PC-9 (cell line): ENCODE measurements at regions not wholly inside any gene's neighbourhood (a gene's known extent, or its start where the extent isn't known, plus 50 kb on each side); places are given as distances from the start of the nearest gene placed in this dataset.

Experiments
- BruUV-seq: library from RNA; stranded (reverse); fragments of 400-500 nt; replicated peaks from 2 replicates; lab custom pipeline; 2021; lab: Mats Ljungman, UMichigan
- CTCF ChIA-PET: fragments of 300-600 bp; sonication (Branson Sonifier 250); formaldehyde crosslinking; loops from one replicate; lab custom pipeline; 2022; ENCODE audit warnings: antibody characterized with exemption; lab: Charles Lee
- POLR2A ChIA-PET: fragments of 300-600 bp; sonication (Branson Sonifier 250); formaldehyde crosslinking; loops from one replicate; lab custom pipeline; 2022; ENCODE audit warnings: antibody characterized with exemption; ENCODE audit not compliant: unreplicated experiment; lab: Charles Lee
- DNase-seq, 2 experiments: peaks; one replicate each; pipeline versions ENCODE4 v3.0.0 to v3.0.0-alpha.2; 2015 to 2022; ENCODE audit warnings: mixed read lengths in 1 of 2
- H2AFZ ChIP-seq: fragments of 200-600 bp; sonication (generic); 2 replicates; pipeline ENCODE4 v1.8.1; 2017; ENCODE audit warnings: antibody characterized with exemption
- H3F3A ChIP-seq: fragments of 200-600 bp; sonication (generic); 2 replicates; pipeline ENCODE4 v1.8.1; 2017; ENCODE audit warnings: antibody characterized with exemption, mild to moderate bottlenecking, low read depth; ENCODE audit not compliant: insufficient read depth
- H3K27ac ChIP-seq: fragments of 200-600 bp; sonication (generic); 2 replicates; pipeline ENCODE4 v1.6.1; 2016; ENCODE audit warnings: mixed run types
- H3K27me3 ChIP-seq: fragments of 200-600 bp; sonication (generic); 2 replicates; pipeline ENCODE4 v1.6.1; 2016; ENCODE audit warnings: low read depth, mixed run types; ENCODE audit not compliant: insufficient read depth
- H3K36me3 ChIP-seq: fragments of 200-600 bp; sonication (generic); 2 replicates; pipeline ENCODE4 v1.6.1; 2016; ENCODE audit warnings: low read depth, mixed run types
- H3K4me1 ChIP-seq: fragments of 200-600 bp; sonication (generic); replicated peaks from 2 replicates; pipeline ENCODE4 v1.6.1; 2016; ENCODE audit warnings: mixed run types; ENCODE audit not compliant: insufficient read depth
- H3K4me2 ChIP-seq: fragments of 200-600 bp; sonication (generic); 2 replicates; pipeline ENCODE4 v1.6.1; 2017; ENCODE audit warnings: mixed run types
- H3K4me3 ChIP-seq: fragments of 200-600 bp; sonication (generic); 2 replicates; pipeline ENCODE4 v1.6.1; 2016; ENCODE audit warnings: mixed run types
- H3K79me2 ChIP-seq: fragments of 200-600 bp; sonication (generic); 2 replicates; pipeline ENCODE4 v1.6.1; 2017; ENCODE audit warnings: low read depth, mixed run types
- H3K9me2 ChIP-seq: fragments of 200-600 bp; sonication (generic); 2 replicates; pipeline ENCODE4 v1.8.1; 2017; ENCODE audit warnings: mild to moderate bottlenecking; ENCODE audit not compliant: insufficient read depth
- H3K9me3 ChIP-seq: fragments of 200-600 bp; sonication (generic); 2 replicates; pipeline ENCODE4 v1.8.1; 2016; ENCODE audit warnings: low read depth; ENCODE audit not compliant: insufficient read depth
- H4K20me1 ChIP-seq: fragments of 200-600 bp; sonication (generic); 2 replicates; pipeline ENCODE4 v1.8.1; 2017; ENCODE audit not compliant: insufficient read depth
- CTCF ChIP-seq: fragments of 200-600 bp; sonication (generic); conservative IDR thresholded peaks from 2 replicates; pipeline ENCODE4 v1.6.1; 2017; ENCODE audit warnings: mixed run types, antibody characterized with exemption, mild to moderate bottlenecking, moderate library complexity
- EZH2 ChIP-seq: fragments of 200-600 bp; sonication (generic); IDR thresholded peaks from 2 replicates; pipeline ENCODE4 v1.8.0; 2017; ENCODE audit warnings: antibody characterized with exemption, low read depth
- intact Hi-C: fragments of 100-400 bp; cut with micrococcal nuclease; formaldehyde crosslinking; loops from one replicate; pipeline ENCODE4 v1.10.0; 2022; ENCODE audit not compliant: unreplicated experiment

DNA sequence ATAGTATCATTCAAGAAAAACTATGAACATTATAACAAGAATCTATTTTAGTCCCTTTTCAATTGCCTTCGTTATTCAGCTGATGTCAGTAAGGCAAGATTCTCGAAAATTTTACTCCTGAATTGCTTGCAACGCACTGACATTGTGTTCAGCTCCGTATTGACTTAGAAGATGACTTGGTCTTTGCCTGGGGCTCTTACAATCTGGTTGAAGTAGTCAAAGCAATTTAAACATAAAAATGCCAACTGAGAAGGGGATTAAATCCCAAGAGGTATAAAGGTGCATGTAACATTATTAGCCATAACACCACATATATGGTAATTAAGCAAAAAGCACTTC, 507.1 kb downstream of the CENPC start:
- no peaks in the 10 kb centered on the region for H3K9me2 ChIP-seq
- no peaks in the 10 kb centered on the region for H3F3A ChIP-seq
- no peak overlapping the region for H2AFZ ChIP-seq
- no peak for DNase-seq
- H3K9me3 ChIP-seq: no peaks in the 10 kb centered on the region
- H3K27me3 ChIP-seq: no peaks in the 10 kb centered on the region
- no peaks in the 10 kb centered on the region for H3K36me3 ChIP-seq
- intact Hi-C loops: no loop called here
- POLR2A ChIA-PET: no interaction called here
- no peak overlapping the region for H3K4me2 ChIP-seq
- no peaks in the 10 kb centered on the region for H4K20me1 ChIP-seq
- TF ChIP-seq EZH2 (no peak), CTCF (no peak)
- H3K27ac ChIP-seq: no peak overlapping the region
- BruUV-seq: no TSS peak
- no peak overlapping the region for H3K4me3 ChIP-seq
- CTCF ChIA-PET: no interaction called here
- no peaks in the 10 kb centered on the region for H3K79me2 ChIP-seq
- no peaks in the 10 kb centered on the region for H3K4me1 ChIP-seq

DNA sequence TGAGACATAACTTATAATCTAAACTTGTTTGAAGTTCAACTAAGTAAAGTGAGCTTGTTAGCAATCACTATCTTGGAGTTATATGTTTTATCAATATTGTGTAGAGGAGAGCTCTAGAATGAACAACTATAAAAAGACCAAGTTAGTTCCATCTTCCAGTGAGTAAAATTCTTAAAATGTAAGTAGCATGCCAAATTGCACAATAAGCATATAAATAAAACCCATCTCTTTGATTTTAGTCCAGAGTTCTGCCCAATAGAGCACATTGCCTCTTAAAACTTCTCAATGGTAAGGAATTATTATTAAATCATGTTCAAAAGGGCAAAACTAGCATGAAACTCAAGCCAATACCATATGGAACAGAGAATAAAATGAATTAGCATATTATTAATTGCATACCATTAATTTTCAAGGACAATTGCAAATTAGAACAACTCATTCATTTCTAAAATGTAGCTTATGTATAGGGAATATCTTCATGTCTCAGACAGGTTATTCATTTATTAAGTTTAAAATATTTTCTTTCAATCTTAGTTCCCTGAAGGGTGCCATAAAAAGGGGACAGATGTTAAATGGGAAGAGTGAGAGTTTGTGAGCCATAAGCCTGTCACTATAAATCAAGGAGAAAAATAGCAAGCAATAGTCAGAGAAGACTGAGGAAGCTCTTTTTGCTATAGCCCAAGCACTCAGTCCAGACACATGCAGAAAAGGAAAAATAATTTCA, 507.6 kb downstream of the CENPC start:
- Histone ChIP-seq H4K20me1 (no peaks in the 10 kb centered on the region), H3K36me3 (no peaks in the 10 kb centered on the region), H3K27ac (no peak overlapping the region), H3K79me2 (no peaks in the 10 kb centered on the region), H3K27me3 (no peaks in the 10 kb centered on the region), H3K9me3 (no peaks in the 10 kb centered on the region), H3F3A (no peaks in the 10 kb centered on the region), H3K4me3 (no peak overlapping the region), H3K4me1 (no peaks in the 10 kb centered on the region), H3K4me2 (no peak overlapping the region), H3K9me2 (no peaks in the 10 kb centered on the region), H2AFZ (no peak overlapping the region)
- CTCF ChIA-PET: no interaction called here
- no TSS peak for BruUV-seq
- TF ChIP-seq CTCF (no peak), EZH2 (no peak)
- no peak for DNase-seq
- POLR2A ChIA-PET: no interaction called here
- intact Hi-C loops: no loop called here

GRCh38 chr4:67036791-67037190, 508.5 kb downstream of the CENPC start:
- TF ChIP-seq CTCF (no peak), EZH2 (no peak)
- Histone ChIP-seq H3F3A (no peaks in the 10 kb centered on the region), H4K20me1 (no peaks in the 10 kb centered on the region), H3K4me2 (no peak overlapping the region), H2AFZ (no peak overlapping the region), H3K9me3 (no peaks in the 10 kb centered on the region), H3K27me3 (no peaks in the 10 kb centered on the region), H3K79me2 (no peaks in the 10 kb centered on the region), H3K4me1 (no peaks in the 10 kb centered on the region), H3K9me2 (no peaks in the 10 kb centered on the region), H3K27ac (no peak overlapping the region), H3K4me3 (no peak overlapping the region), H3K36me3 (no peaks in the 10 kb centered on the region)
- BruUV-seq: no TSS peak
- intact Hi-C loops: no loop called here
- no peak for DNase-seq
- CTCF ChIA-PET: no interaction called here
- POLR2A ChIA-PET: no interaction called here
